OCI-LY7 (cell line): ENCODE measurements at regions not wholly inside any gene's neighbourhood (a gene's known extent, or its start where the extent isn't known, plus 50 kb on each side); places are given as distances from the start of the nearest gene placed in this dataset.

Experiments used
- BruUV-seq: library from RNA; stranded (reverse); fragments of 400-500 nt; replicated peaks from 2 replicates; lab custom pipeline; 2021; lab: Mats Ljungman, UMichigan
- CTCF ChIA-PET: fragments of 300-600 bp; sonication (Branson Sonifier 250); formaldehyde crosslinking; loops from one replicate; lab custom pipeline; 2022; ENCODE audit warnings: antibody characterized with exemption; ENCODE audit not compliant: unreplicated experiment; lab: Charles Lee
- POLR2A ChIA-PET: fragments of 300-600 bp; sonication (Branson Sonifier 250); formaldehyde crosslinking; loops from one replicate; lab custom pipeline; 2022; ENCODE audit warnings: antibody characterized with exemption; lab: Charles Lee
- DNase-seq: peaks from one replicate; pipeline ENCODE4 v3.0.0-alpha.2; 2015; ENCODE audit warnings: low spot score
- H2AFZ ChIP-seq: fragments of 200-600 bp; sonication (generic), shearing (Covaris generic); 2 replicates; pipeline ENCODE4 v1.6.1; 2014; ENCODE audit warnings: mild to moderate bottlenecking, antibody characterized with exemption, low read length, moderate library complexity
- H3K27ac ChIP-seq: fragments of 200-600 bp; sonication (generic); 2 replicates; pipeline ENCODE4 v1.5.1; 2014; ENCODE audit warnings: mixed run types, low read depth, mild to moderate bottlenecking, moderate library complexity, low read length, inconsistent platforms; ENCODE audit not compliant: poor library complexity, severe bottlenecking
- H3K36me3 ChIP-seq: fragments of 200-600 bp; sonication (generic); 2 replicates; pipeline ENCODE4 v1.6.1; 2014; ENCODE audit warnings: mild to moderate bottlenecking, antibody characterized with exemption, low read length, moderate library complexity, mixed read lengths; ENCODE audit not compliant: insufficient read depth
- H3K4me1 ChIP-seq: fragments of 200-600 bp; sonication (generic); 2 replicates; pipeline ENCODE4 v1.5.1; 2014; ENCODE audit warnings: mild to moderate bottlenecking, low read length; ENCODE audit not compliant: insufficient read depth, poor library complexity, severe bottlenecking
- H3K4me2 ChIP-seq: fragments of 200-600 bp; sonication (generic); 2 replicates; pipeline ENCODE4 v1.6.1; 2014; ENCODE audit warnings: mild to moderate bottlenecking, low read length
- H3K4me3 ChIP-seq: fragments of 200-600 bp; sonication (generic); 2 replicates; pipeline ENCODE4 v1.5.1; 2014; ENCODE audit warnings: mild to moderate bottlenecking, low read depth, low read length; ENCODE audit not compliant: poor library complexity, severe bottlenecking
- H3K79me2 ChIP-seq: fragments of 200-600 bp; sonication (generic); 2 replicates; pipeline ENCODE4 v1.6.1; 2016; ENCODE audit warnings: low read depth, mild to moderate bottlenecking, low read length, moderate library complexity, mixed read lengths; ENCODE audit not compliant: insufficient read depth
- H3K9me2 ChIP-seq: fragments of 200-600 bp; sonication (generic); 2 replicates; pipeline ENCODE4 v1.6.1; 2016; ENCODE audit warnings: mild to moderate bottlenecking, low read length, mixed read lengths; ENCODE audit not compliant: insufficient read depth
- H3K9me3 ChIP-seq: fragments of 200-600 bp; sonication (generic); 2 replicates; pipeline ENCODE4 v1.6.1; 2014; ENCODE audit warnings: mild to moderate bottlenecking, mixed run types, low read length, mixed read lengths
- H4K20me1 ChIP-seq: fragments of 200-600 bp; sonication (generic); 2 replicates; pipeline ENCODE4 v1.6.1; 2014; ENCODE audit warnings: mild to moderate bottlenecking, antibody characterized with exemption, low read length, moderate library complexity, mixed read lengths; ENCODE audit not compliant: insufficient read depth
- CTCF ChIP-seq: fragments of 200-600 bp; sonication (generic); conservative IDR thresholded peaks from 2 replicates; pipeline ENCODE4 v1.5.1; 2014; ENCODE audit warnings: mild to moderate bottlenecking, antibody characterized with exemption, low read length, moderate library complexity, mixed read lengths
- EZH2phosphoT487 ChIP-seq: fragments of 200-600 bp; sonication (generic); IDR thresholded peaks from 2 replicates; pipeline ENCODE4 v1.6.1; 2018; ENCODE audit warnings: low read depth, borderline replicate concordance, mild to moderate bottlenecking, mixed run types, antibody characterized with exemption, low read length, moderate library complexity, mixed read lengths
- intact Hi-C: fragments of 100-400 bp; cut with micrococcal nuclease; formaldehyde crosslinking; loops from one replicate; pipeline ENCODE4 v1.10.0; 2022; ENCODE audit not compliant: unreplicated experiment

GRCh38 chr12:58479401-58479800 lies 440.9 kb downstream of the LRIG3 start:
- CTCF ChIA-PET = no interaction called here

GRCh38 chr12:58481811-58482210 lies 438.5 kb downstream of the LRIG3 start:
- Histone ChIP-seq H2AFZ (no peak overlapping the region), H3K9me2 (no peaks in the 10 kb centered on the region), H3K36me3 (no peaks in the 10 kb centered on the region), H3K4me2 (no peak overlapping the region), H3K27ac (no peak overlapping the region), H3K9me3 (no peaks in the 10 kb centered on the region), H3K4me1 (no peaks in the 10 kb centered on the region), H3K79me2 (no peaks in the 10 kb centered on the region; the same call in 1 of the 2 replicates), H3K4me3 (no peak overlapping the region), H4K20me1 (no peaks in the 10 kb centered on the region)
- DNase-seq = no peak
- ChIA-PET POLR2A (interaction anchor here (0.5 kb wide), 1 partner anchor 683 kb away, joined by 3 read pairs; no protein-coding TSS in a partner anchor), CTCF (no interaction called here)
- BruUV-seq = no TSS peak
- intact Hi-C loops = no loop called here
- no peak for TF ChIP-seq CTCF
- TF ChIP-seq EZH2phosphoT487 = no peak

More at GRCh38 chr12:58479401-58479800, 440.9 kb downstream of the LRIG3 start:
- Histone ChIP-seq H3K4me1 (no peaks in the 10 kb centered on the region), H4K20me1 (no peaks in the 10 kb centered on the region), H3K4me3 (no peak overlapping the region), H3K79me2 (no peaks in the 10 kb centered on the region; the same call in 1 of the 2 replicates), H3K9me3 (no peaks in the 10 kb centered on the region), H3K27ac (no peak overlapping the region), H3K4me2 (no peak overlapping the region), H3K9me2 (no peaks in the 10 kb centered on the region), H2AFZ (no peak overlapping the region), H3K36me3 (no peaks in the 10 kb centered on the region)
- no peak for TF ChIP-seq EZH2phosphoT487
- TF ChIP-seq CTCF = no peak
- no peak for DNase-seq
- BruUV-seq = no TSS peak
- intact Hi-C loops = no loop called here
- POLR2A ChIA-PET = no interaction called here

- BruUV-seq = no TSS peak
- TF ChIP-seq CTCF (no peak), EZH2phosphoT487 (no peak)
- CTCF ChIA-PET = no interaction called here
Observed at GRCh38 chr12:58487255-58487654, 433.0 kb downstream of the LRIG3 start.

More at GRCh38 chr12:58487255-58487654, 433.0 kb downstream of the LRIG3 start:
- POLR2A ChIA-PET = interaction anchor here (0.9 kb wide), 1 partner anchor 28 kb away, joined by 3 read pairs; no protein-coding TSS in a partner anchor
- DNase-seq = no peak
- no peaks in the 10 kb centered on the region for H4K20me1 ChIP-seq
- H3K27ac ChIP-seq = no peak overlapping the region
- H3K9me2 ChIP-seq = no peaks in the 10 kb centered on the region
- H3K4me3 ChIP-seq = no peak overlapping the region
- H3K4me1 ChIP-seq = no peaks in the 10 kb centered on the region
- H3K36me3 ChIP-seq = no peaks in the 10 kb centered on the region
- no peaks in the 10 kb centered on the region for H3K9me3 ChIP-seq
- H3K79me2 ChIP-seq = no peaks in the 10 kb centered on the region; the same call in 1 of the 2 replicates
- intact Hi-C loops = no loop called here
- no peak overlapping the region for H2AFZ ChIP-seq
- H3K4me2 ChIP-seq = no peak overlapping the region
